Stimulated activated CD4-positive, alpha-beta T cell treated with anti-CD3 and anti-CD28 coated beads, Interleukin-15, amount 100 ng/mL, for 24 hours (primary cell): ENCODE measurements at regions not wholly inside any gene's neighbourhood (a gene's known extent, or its start where the extent isn't known, plus 50 kb on each side); places are given as distances from the start of the nearest gene placed in this dataset.
"Not testable (repeated sequence)": the region's sequence is repeated elsewhere in the genome, so short reads cannot be mapped to it uniquely, and the experiment has no call there.

Experiments used
- DNase-seq: peaks from one replicate; pipeline ENCODE4 v3.0.0-alpha.2; 2020

GRCh38 chrX:45445745-45446412 is 245.2 kb upstream of the DIPK2B start:
- DNase-seq = no peak

DNA sequence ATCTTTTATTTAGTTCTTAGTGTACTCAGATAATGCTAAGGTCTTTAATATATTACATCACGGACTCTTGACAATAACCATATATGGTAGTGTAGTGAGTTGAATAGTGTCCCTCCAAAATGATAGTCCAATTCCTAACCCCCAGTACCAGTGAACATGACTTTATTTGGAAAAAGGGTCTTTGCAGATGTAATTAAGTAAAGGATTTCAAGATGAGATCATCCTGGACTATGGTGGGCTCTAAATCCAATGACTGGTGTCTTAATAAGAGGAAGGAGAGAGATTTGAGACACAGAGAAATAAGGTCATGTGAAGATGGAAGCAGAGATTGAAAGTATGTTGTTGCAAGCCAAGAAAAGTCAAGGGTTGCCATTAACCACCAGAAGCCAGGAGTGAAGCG is 236.5 kb upstream of the DIPK2B start:
- no peak for DNase-seq

- no peak for DNase-seq
Measured at GRCh38 chrX:45435481-45435880, 234.8 kb upstream of the DIPK2B start.

- no peak for DNase-seq
Measured at GRCh38 chrX:45434231-45434630, 233.6 kb upstream of the DIPK2B start.

GRCh38 chrX:45428831-45429230 is 228.2 kb upstream of the DIPK2B start:
- no peak for DNase-seq

GRCh38 chrX:45424326-45424725 is 223.7 kb upstream of the DIPK2B start:
- no peak for DNase-seq

DNA sequence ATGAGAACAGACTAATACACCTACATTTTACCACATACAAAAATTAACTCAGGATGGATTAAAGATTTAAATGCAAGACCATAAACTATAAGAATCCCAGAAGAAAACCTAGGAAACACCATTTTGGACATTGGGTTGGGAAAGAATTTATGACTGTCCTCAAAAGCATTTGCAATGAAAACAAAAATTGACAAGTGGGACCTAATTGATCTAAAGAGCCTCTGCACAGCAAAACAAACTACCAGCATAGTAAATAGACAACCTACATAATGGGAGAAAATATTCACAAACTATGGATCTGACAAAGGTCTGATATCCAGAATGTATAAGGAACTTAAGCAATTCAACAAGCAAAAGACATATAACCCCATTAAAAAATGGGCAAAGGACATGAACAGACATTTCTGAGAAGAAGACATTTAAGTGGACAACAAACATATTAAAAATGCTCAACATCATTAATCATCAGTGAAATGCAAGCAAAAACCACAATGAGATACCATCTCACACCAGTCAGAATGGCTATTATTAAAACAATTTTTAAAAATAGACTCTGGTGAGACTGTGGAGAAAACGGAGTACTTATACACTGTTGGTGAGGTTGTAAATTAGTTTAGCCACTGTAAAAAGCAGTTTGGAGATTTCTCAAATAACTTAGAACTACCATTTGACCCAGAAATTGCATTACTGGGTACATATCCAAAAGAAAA is 221.7 kb upstream of the DIPK2B start:
- DNase-seq = no peak

DNA sequence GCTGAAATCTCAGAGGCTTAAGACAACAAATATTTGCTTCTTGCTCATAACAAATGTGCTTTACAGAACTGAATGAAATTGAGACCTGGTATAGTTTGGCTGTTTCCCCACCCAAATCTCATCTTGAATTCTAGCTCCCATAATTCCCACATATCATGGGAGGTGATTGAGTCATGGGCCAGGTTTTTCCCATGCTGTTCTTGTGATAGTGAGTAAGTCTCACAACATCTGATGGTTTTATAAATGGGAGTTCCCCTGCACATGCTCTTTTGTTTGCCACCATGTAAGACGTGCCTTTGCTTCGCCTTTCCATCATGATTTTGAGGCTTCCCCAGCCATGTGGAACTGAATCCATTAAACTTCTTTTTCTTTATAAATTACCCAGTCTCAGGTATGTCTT is 221.1 kb upstream of the DIPK2B start:
- no peak for DNase-seq

GRCh38 chrX:45404206-45404605 is 203.5 kb upstream of the DIPK2B start:
- no peak for DNase-seq

GRCh38 chrX:45401923-45402322 is 201.2 kb upstream of the DIPK2B start:
- DNase-seq = no peak

DNA sequence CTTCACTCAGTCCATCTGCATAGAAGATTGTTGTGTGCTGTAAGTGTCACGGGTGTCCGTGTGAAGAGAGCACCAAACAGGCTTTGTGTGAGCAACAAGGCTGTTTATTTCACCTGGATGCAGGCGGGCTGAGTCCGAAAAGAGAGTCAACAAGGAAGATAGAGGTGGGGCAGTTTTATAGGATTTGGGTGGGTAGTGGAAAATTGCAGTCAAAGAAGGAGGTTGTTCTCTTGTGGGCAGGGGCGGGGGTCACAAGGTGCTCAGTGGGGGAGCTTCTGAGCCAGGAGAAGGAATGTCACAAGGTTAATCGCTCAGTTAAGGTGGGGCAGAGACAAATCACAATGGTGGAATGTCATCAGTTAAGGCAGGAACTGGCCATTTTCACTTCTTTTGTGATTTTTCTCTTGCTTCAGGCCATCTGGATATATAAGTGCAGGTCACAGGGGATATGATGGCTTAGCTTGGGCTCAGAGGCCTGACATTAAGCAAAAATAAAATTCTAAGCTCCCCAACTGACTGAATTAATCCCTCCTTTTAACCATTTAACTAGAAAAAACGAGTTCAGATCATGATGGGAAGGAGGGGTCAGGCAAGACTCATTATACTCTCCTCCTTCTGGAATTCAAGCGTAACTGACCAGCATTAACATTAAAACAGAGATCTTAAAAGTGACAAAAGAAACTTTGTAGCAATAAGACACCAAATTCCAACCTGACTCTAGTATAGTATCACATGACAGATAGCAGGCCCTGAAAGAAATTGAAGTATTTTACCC is 200.5 kb upstream of the DIPK2B start:
- not testable (repeated sequence) for DNase-seq

DNA sequence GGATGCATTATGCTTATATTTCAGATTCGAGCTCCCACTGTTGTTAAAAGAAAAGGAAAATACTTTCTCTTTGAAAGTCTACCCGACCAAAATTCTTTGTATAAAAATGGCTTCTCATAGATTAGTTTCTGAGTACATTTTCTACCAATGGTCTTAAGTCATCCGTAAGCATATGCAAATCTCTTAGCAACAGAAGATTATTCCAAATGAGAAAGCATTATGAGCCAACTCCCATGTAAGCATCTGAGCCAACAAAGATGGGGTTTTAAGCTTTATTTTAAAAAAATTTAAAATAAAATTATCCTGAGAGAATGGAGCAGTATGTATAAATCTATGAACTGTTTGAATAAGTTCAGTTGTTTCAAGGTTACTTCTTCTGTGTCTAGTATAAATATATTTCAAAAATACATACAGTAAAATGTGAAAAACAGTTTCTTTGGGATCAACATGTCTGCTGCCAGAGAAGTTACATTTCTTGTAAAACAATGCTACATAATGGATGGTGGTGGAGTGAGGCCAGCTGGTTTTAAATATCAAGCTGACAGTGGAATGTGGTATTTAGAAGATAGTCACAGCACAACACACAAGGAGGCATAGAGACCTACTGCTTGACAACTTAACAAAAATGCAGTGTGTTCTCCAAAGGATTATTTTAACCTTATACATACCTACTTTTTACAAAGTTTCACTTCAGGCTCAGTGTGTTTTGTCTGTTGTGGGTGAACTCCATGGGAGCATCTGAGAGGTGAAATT is 199.5 kb upstream of the DIPK2B start:
- no peak for DNase-seq

DNA sequence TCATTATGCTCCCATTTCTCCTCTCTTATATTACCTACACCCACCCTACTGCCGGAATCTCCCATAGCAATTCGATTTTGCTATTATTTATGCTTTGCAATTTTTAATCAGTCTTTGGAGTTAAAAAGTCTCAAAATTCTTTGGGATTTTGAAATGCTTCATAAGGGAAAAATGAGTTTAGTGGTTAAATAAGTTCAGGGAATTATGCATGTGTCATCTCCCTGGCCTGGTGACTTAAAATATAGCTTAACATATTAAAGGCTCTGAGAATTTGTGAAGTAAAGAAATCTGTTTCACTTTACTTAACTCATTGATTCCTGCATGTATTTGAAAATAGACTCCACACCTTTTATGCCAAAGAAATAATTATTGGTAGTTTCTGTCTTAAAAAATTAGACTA is 185.1 kb upstream of the DIPK2B start:
- no peak for DNase-seq

- DNase-seq = no peak
Measured at GRCh38 chrX:45381841-45382240, 181.2 kb upstream of the DIPK2B start.

DNA sequence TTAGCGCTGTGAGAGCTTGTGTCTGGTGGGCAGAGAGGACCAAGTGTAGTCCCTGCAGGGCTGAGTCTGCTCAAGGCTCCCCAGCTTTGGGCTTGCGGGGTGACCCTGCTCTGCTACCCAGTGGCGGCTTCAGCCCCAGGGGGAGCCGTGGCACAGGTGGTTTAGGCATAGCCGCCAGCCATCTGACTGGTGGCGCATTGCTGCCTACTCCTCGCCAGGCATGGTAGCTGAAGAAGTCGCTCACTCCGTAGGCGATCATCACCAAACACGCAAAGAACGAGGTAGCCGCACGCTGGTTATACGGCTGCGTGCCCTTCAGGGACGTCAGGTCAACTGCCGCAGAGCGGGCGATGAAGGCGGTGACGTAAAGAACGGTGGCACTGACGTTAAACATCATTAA is 180.7 kb upstream of the DIPK2B start:
- DNase-seq = no peak

DNA sequence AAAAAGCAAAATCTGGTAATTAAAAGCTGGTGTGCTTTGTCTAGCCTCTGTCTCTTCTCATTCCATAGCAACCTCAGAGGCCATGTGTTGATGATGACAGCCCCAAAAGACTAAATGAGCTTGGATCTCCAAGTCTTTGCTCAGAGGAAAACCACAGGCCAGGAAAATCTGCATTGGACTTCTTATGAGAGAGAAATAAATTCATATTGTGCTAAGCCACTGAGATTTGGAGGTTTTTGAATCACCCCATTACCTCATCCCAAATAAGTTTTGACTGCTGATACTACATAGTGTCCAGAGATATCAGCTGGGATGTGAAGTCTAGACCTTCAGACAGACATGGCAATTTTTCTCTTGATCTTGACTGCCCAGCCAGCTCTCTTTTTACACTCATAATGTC is 178.6 kb upstream of the DIPK2B start:
- no peak for DNase-seq

DNA sequence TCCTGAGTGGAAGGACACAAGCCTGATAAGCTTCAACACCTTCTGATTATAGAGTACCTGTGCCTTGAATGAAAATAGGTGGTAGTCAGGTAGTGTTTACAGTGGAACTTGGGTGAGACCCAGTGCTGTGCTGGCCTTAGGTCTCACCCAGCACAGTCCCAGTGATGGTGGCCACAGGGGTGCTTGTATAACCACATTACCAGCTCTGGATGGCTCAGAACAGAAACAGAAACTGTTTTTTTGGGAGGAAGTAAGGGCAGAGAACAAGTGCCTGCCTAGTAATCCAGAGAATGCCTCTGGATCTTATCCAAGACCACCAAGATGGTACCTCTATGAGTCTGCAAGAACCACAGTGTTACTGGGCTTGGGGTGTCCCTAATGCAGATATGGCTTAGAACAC is 171.5 kb upstream of the DIPK2B start:
- no peak for DNase-seq

- no peak for DNase-seq
Measured at GRCh38 chrX:45368705-45369104, 168.0 kb upstream of the DIPK2B start.

- no peak for DNase-seq
Measured at GRCh38 chrX:45363596-45363995, 162.9 kb upstream of the DIPK2B start.

DNA sequence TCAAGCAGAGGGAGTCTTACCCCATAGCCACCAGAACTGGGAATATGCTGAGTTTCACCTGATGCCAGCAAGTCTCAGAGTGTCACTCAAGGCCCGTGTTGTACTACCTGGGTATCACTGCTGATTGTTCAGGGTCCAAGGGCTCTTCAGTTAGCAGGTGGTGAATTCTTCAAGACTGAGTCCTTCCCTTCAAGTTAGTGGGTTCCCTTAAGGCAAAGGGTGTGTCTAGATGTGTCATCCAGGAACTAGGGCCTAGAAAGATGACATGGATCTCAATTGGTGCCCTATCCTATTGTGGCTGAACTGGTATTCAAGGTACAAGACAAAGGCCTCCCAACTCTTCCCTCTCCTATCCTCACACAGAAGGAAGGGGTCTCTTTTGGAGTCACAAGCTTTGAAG is 159.9 kb upstream of the DIPK2B start:
- DNase-seq = no peak

DNA sequence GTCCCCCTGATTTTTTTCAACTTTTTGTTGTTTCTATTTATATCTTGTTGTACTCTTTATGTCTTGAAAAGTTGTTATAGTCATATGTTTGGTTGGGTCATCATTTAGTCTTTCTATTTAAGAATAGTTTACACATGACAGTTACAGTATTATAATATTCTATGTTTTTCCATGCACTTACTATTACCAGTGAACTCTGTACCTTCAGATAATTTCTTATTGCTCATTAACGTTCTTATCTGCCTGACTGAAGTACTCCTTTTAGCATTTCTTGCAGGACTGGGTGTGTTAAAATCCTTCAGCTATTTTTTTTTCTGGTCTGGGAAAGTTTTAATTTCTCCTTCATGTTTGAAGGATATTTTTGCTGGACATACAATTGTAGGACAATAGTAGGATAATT is 157.7 kb upstream of the DIPK2B start:
- no peak for DNase-seq

DNA sequence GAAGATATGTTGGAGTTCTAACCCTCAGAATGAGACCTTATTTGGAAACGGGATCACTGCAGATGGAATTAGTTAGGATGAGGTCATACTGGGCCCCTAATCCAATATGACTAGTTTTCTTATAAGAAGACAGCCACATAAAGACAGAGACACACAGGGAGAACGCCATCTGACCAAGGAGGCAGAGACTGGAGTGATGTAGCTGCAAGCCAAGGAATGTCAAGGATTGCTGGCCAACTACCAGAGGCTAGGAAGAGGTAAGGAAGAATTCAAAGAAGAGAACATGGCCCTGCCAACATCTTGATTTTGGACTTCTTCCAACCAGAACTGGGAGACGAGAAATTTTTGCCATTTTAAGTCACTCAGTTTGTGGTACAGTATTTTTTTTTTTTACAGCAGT is 152.8 kb upstream of the DIPK2B start:
- DNase-seq = no peak

DNA sequence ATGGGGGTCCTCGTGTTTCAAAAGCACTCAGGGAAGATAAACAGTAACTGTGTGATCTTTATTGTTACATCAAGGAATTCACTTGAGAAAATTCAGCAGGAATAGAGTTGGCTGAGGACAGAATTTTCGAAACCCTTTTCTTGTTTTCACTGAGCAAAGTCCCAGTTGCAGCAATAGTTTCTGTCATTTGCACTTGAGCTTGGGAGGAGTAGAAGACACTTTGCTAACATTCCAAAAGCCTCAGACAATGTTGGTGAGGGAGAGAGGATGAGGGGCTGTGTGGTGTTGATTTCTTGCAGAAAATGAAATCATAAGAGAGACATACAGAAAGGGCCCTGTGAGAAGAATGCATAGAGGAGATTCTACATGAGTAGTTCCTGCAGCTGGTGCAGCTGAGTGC is 151.9 kb upstream of the DIPK2B start:
- DNase-seq = no peak
